DMS 273 (cell line): ENCODE measurements at regions not wholly inside any gene's neighbourhood (a gene's known extent, or its start where the extent isn't known, plus 50 kb on each side); places are given as distances from the start of the nearest gene placed in this dataset.

Experiments
- DNase-seq: peaks from one replicate; lab custom pipeline; 2025; ENCODE audit not compliant: unreplicated experiment; lab: John Stamatoyannopoulos, UW

- DNase-seq: no peak
Measured at GRCh38 chr13:103844471-103844870, 778.3 kb upstream of the SLC10A2 start.

DNA sequence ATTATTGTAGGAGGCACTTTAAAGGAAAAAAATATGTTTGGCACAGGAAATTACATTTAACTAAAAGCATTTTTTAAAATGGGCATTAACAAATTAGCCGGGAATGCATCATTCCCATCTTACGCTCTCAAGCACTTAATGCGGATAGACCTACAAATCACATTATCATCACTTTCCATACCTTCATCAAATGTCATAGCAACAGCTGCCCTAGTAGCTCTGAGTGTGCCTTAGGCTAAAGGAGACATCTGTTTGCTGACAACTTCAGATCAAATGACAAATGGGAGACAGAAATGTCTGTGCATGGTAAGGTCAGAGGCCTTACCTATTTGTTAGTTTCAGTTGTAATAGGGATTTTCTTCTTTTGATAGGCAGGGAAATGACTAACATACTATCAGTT is 773.2 kb upstream of the SLC10A2 start:
- peak; percentile 0 for DNase-seq

DNA sequence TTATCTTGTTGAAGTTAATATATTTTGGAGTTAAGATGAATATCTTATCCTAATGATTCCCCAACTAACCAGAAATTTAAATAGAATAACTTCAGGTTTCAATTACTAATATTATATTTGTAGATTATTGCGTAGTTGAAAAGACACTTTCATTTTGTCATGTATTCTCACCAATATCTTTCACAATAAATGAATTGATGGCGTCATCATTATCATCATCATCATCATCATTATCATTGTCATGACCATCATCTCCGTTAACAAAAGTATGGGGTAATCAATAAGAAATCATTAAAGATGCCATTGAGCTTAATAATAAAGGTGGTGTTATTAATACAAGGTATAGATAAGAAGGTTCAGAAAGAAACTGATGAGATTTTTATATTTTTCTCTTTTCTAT is 768.8 kb upstream of the SLC10A2 start:
- DNase-seq: no peak

DNA sequence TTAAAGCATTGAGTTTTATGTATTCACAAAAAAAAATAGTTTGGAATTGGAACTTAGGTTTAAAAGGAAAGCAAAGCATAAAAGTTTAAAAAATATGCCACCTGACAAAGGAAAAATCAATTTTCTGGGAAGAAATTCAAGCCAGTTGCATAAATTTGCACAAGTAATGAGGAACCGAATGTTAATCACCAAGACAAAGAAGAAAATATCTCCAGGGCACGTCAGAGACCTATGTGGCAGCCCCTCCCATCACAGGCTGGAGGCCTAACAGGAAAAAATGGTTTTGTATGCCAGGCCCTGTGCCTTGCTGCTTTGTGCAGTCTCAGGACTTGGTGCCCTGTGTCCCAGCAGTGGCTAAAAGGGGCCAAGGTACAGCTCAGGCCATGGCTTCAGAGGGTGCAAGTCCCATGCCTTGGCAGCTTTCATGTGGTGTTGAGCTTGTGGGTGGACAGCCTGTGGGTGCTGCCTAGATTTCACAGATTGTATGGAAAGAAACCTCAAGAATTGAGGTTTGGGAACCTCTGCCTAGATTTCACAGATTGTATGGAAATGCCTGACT is 767.2 kb upstream of the SLC10A2 start:
- no peak for DNase-seq

DNA sequence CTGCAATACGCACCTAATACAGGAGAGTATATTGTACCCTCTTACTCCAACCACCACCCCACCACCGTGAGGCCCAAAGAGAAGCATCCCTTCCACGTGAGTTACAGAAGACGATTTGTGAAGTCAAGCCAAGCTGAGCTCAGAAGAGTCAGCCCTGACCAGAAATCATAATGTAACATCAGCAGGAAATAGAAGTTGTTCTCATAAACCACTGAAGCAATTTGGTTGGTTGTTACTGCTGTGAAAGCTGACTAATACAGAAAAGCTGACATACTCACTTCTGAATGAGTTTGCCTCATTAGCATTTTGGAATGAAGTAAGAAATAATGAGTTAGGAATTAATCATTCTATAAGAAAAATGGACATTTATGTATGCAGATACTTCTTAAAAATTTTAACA is 749.4 kb upstream of the SLC10A2 start:
- no peak for DNase-seq

GRCh38 chr13:103812971-103813370 is 746.8 kb upstream of the SLC10A2 start:
- no peak for DNase-seq

GRCh38 chr13:103812558-103812957 is 746.3 kb upstream of the SLC10A2 start:
- no peak for DNase-seq

DNA sequence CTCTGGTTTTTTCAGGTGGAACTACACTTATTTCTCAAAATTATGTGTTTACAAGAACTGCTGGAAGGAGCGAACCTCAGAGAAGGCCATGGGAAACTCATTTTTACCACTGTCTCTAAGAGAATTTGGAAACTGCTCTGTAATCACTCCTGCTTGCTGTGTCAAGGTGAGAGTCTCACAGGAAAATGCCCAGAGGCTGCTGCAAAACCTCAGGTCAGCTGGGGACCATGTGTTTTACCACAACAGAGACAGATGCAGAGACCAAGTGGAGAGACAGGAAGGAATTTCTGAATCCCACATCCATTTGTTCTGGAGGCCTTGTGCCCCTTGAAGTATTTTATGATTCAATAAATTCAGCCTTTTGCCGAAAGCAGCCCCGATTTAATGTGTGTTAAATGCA is 743.8 kb upstream of the SLC10A2 start:
- no peak for DNase-seq

DNA sequence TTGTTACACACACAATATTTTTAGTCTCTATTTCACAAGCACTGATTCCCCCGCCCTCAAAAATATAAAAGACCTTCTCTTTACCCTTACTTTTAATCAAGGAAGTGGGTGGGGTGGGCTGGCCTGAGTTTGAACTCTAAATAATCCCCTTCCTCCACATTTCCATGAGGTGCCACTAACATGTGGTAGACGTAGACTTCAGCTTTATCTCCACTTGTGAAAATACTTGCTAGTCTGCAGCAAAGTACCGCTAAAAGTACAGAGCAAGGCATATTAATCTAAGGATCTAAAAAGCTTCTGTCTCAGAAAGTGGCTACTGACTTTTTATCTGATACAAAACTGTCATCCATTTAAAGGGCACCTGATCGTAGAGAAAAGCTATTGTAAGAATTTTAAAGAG is 739.6 kb upstream of the SLC10A2 start:
- no peak for DNase-seq

DNA sequence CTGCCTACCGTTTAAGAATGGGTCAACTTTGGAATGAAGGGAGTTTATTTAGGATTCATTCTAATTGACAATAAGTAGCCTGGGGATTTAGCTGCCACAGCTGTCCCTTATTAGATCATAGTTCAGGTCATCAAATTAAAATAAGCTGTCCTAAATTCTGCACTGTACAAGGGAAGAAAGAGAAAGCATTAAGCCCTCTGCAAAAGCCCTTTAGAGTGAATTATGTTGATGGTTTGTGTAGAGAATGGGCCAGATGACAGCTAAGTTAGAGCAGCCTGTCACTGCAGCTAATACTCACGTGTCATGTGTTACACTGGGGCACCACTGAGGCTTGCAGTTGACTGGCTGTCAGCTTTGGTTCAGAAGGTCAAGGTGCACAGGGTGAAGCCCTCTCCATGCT is 737.1 kb upstream of the SLC10A2 start:
- DNase-seq: no peak

GRCh38 chr13:103799028-103799427 is 732.8 kb upstream of the SLC10A2 start:
- DNase-seq: no peak

DNA sequence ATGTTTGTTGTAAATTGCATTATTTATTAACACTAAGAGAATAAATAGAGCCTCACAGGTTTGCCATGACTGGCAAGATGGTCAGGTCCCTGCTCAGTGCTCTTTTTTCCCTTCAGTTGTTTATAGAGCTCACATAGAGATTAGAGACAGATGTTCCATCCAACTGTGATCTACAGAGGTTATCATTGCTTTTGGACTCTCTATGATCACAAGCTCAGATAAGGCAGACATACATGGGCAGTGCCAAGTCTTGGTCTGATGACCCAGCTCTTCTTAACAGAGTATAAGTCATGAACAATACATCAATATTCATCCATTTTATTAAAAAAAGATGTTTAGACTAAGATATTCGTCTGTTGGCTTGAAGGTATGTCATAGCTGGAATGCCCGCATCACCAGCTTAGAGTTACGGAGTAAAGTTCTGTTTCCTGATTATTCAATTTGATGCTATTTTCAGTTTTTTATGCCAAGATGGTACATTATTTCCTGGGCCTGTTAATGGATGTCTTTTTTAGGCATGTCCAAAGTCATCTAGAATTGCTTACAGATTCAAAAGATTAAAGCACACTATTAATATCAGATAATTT is 729.8 kb upstream of the SLC10A2 start:
- no peak for DNase-seq

DNA sequence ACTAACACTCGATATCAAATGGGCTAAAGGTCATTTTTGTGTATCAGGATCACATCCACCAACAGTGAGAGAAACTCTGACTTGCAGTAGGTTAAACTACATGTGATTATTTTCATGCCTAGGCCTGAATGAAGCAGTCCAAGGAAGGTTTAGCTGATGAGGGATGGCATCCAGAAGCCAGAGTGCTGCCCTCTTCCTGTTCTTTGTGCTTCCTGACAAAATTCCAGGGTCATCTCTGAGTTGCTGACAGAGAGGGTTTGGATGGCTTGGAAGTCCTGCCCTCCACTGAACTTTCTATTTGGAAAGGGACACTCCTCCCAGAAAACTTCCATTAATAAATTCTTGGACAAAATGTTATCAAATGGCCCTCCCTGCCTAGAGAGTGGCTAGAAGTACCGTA is 728.3 kb upstream of the SLC10A2 start:
- no peak for DNase-seq

DNA sequence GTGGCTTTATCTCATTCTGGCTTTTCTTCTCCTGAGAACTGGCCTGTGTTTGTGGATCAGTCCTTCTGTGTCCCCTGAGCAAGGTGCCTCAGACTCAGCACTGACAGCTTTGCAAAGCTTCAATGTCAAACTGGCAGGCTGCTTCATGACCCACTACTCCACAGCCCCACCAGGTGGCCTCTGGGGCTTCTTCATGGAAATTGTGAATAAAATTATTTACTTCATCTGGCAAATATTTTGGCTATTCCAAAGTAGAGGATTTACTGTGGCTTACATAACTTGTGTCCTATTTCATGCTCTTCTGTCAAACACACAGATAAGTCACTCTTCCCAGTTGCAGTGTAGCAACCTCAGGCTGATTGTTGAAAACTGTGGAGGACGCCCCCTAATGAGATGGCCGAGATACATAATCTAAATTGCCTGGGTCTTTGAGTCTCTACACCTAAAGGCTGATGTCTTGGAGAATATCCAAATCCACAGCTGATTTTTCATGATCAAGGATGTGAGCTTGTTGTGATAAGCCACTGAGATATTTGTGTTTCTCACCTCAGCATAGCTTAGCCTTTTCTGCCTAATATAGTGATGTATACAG is 721.9 kb upstream of the SLC10A2 start:
- DNase-seq: peak; percentile 6

DNA sequence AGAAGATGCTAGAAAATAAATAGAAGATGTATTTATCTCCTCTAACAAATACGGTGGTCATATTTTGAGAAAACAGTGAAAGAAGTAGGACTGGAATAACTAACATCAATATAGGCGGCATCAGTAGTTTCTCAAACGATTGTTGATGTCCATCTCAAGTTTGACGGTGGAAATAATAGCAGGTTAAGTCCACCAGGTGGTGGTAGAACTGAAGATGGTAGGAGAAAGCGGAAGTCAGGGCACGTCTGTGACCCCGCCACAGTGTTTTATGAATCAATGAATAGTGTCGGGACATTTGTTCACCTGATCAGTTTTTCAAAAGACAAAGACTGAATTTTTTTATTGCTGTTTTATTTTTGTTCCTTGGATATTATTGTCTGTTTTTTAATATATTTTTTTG is 706.4 kb upstream of the SLC10A2 start:
- DNase-seq: peak; percentile 10

DNA sequence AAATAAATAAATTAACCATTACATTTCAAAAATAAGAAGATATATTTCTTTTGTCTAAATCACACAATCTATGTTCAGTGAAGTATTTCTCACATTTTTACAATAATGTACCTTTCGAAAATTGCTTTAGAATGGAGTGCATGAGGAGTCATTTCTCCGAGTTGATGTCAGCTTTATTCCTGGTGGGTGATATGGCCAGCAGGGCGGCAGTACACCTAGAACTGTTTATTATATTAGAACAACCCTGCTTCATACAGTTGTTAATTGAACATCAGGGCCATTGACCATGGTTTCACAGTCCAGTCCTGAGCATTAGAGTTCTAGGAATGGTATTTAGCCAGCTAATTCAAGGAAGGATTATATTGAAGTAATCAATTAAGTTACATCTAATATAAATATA is 696.3 kb upstream of the SLC10A2 start:
- DNase-seq: peak; percentile 0

DNA sequence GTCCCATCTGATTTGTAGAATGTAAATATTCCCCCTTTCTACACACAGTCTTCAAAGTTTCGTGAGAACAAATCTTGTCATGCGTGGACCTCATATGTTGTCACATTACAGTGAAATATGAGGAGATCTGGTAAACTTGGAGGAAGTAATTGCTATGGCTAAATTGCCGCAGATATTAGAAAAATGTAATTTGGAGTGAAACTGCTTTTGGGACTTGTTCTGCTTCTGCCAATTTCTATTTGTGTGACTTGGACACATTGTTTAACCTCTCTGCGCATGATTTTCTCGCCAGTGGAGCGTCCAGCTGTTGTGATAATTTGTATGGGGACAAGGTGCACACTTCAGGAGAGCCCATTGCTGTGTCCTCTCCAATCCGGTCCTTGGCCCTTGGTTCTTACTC is 693.1 kb upstream of the SLC10A2 start:
- DNase-seq: no peak

DNA sequence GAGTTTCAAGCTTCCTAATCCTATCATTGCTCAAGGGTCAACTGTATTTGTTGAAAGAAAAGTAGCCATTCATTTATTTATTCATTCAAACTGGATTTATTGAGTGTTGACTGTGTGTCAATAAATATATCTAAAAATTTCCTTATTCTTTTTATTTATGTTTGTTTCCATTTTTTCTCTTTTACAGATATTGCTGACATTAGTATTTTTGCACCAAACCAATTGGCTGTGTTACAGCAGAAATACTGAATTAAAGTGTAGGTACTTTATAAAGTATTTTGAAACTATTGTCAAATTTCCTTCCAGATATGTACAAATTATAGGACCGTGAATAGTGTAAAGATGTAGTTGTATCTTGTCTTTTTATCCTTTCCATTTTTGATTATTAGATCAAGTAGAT is 692.0 kb upstream of the SLC10A2 start:
- no peak for DNase-seq

DNA sequence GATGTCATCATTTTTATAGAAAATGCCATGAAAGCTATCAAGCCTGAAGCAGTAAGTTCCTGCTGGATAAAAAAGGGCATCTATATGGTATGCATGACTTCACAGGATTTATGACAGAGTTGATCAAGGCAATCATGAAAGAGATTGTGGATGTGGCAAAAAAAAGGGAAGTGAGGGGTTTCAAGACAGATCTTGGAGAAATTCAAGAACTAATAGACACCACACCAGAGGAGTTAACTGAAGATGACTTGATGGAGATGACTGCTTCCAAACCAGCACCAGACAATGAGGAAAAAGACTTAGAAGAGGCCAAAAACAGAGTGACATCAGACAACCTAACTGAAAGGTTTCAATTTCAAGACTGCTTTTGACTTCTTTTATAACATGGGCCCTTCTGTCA is 691.1 kb upstream of the SLC10A2 start:
- DNase-seq: no peak

DNA sequence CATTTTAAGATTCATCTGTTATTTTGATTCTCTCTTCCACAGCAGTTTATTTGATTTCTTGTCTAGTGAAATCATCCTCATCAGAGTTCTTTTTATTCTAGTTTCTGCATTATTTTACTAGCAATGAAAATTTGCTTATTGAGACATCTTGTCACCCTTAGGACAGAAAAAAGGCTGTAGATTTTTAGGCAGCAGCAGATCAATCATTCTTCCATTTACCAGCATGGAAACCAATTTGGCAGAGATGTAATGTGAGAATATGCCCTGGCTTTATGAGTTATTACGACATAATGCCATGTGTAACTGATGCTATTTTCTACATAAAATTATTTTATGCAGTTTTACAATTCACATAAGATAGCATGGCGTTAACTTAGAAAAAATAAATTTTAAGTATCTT is 688.6 kb upstream of the SLC10A2 start:
- DNase-seq: no peak

- DNase-seq: no peak
Measured at GRCh38 chr13:103734837-103735236, 668.6 kb upstream of the SLC10A2 start.

DNA sequence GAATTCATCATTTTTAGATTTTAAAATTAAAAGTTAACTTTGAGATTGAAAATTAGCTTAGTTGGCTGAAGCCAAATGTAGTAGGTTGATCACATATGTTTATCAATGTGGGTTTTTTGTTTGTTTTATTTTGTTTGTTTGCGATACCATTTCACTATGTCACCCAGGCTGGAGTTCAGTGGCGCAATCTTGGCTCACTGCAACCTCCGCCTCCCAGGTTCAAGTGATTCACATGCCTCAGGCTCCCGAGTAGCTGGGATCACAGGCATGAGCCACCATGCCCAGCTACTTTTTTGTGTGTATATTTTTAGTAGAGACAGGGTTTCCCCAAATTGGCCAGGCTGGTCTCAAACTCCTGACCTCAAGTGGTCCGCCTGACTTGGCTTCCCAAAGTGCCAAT is 665.7 kb upstream of the SLC10A2 start:
- DNase-seq: no peak

DNA sequence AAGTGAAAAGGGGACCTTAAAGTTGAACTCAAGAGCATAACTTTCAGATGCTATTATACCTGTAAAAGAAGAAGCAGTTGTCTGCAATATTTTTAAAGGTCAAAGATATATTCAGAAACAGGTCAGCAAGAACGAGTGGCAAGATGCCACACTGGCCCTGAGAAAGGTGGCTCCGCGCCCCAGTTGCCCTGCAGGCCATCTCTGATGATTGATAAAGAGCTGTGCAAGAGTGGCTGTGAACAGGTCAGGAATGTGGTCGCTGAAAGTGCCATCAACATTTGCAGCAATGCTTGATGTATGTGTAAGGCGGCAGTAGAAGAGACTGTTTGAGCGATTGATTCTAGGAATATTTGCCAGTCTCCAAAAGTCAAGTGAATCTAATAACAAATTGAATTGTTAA is 664.2 kb upstream of the SLC10A2 start:
- no peak for DNase-seq
